ENCODE measurements at regions not wholly inside any gene's neighbourhood (a gene's known extent, or its start where the extent isn't known, plus 50 kb on each side); places are given as distances from the start of the nearest gene placed in this dataset.

DNA sequence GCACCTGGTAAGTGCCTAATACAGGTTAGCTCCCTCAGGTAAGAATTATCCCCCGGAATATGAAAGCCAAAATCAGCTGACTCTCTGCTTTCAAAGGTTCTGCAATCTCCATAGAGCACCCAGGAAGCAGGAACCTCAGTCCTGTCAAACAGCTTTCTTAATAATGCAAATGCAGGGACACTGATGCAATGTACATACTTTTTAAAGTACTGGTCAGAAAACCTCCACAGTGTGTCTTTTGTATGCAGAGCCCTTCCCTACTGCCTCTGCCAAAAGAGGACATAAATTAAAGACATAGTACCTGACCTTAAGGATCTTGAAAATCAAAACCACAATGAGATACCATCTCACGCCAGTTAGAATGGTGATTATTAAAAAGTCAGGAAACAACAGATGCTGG, 365.0 kb upstream of the KAZN start:
- H3K9me3 Mint-ChIP-seq (ENCODE audit: low read depth), result peaks cover 13% of the 10 kb centered on the region
- H3K27me3 Mint-ChIP-seq (ENCODE audit: low read depth), result no peaks in the 10 kb centered on the region
- no peaks in the 10 kb centered on the region for H3K4me1 Mint-ChIP-seq (ENCODE audit: low read depth)
- no peak for DNase-seq (ENCODE audit: low spot score)
- no peak overlapping the region for H3K27ac Mint-ChIP-seq (ENCODE audit: unreplicated experiment)
- H3K4me3 Mint-ChIP-seq (ENCODE audit: unreplicated experiment), result no peak overlapping the region
- TF ChIP-seq, protein P1, sequence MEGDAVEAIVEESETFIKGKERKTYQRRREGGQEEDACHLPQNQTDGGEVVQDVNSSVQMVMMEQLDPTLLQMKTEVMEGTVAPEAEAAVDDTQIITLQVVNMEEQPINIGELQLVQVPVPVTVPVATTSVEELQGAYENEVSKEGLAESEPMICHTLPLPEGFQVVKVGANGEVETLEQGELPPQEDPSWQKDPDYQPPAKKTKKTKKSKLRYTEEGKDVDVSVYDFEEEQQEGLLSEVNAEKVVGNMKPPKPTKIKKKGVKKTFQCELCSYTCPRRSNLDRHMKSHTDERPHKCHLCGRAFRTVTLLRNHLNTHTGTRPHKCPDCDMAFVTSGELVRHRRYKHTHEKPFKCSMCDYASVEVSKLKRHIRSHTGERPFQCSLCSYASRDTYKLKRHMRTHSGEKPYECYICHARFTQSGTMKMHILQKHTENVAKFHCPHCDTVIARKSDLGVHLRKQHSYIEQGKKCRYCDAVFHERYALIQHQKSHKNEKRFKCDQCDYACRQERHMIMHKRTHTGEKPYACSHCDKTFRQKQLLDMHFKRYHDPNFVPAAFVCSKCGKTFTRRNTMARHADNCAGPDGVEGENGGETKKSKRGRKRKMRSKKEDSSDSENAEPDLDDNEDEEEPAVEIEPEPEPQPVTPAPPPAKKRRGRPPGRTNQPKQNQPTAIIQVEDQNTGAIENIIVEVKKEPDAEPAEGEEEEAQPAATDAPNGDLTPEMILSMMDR (IDR thresholded peaks at IDR 0.05), result no peak
- no peaks in the 10 kb centered on the region for H3K36me3 Mint-ChIP-seq (ENCODE audit: low read depth)

DNA sequence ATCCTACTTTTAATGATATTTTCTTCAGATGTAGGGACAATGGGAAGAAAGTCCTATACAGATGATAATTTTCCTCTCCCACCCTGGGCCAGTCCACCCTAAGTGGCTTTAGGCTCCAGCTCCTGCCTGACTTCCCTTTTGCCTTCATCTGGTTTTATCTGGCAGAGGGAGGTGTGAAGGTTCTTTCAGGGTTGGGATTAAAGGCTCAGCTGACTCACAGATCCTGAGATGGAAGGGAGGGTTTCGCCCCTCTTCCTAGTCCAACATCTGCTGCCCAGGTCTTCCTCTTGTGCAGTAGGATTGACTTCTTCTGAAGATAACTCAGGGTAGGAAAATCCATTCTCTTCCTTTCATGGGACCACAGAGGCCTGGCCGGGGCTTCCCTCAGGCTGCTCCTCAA, 362.4 kb upstream of the KAZN start:
- TF ChIP-seq, protein P1 (IDR thresholded peaks at IDR 0.05), result no peak
- DNase-seq (ENCODE audit: low spot score), result no peak
- H3K27ac Mint-ChIP-seq (ENCODE audit: unreplicated experiment), result no peak overlapping the region
- peaks cover 13% of the 10 kb centered on the region for H3K9me3 Mint-ChIP-seq (ENCODE audit: low read depth)
- no peaks in the 10 kb centered on the region for H3K27me3 Mint-ChIP-seq (ENCODE audit: low read depth)
- H3K4me1 Mint-ChIP-seq (ENCODE audit: low read depth), result no peaks in the 10 kb centered on the region
- H3K36me3 Mint-ChIP-seq (ENCODE audit: low read depth), result no peaks in the 10 kb centered on the region
- no peak overlapping the region for H3K4me3 Mint-ChIP-seq (ENCODE audit: unreplicated experiment)

DNA sequence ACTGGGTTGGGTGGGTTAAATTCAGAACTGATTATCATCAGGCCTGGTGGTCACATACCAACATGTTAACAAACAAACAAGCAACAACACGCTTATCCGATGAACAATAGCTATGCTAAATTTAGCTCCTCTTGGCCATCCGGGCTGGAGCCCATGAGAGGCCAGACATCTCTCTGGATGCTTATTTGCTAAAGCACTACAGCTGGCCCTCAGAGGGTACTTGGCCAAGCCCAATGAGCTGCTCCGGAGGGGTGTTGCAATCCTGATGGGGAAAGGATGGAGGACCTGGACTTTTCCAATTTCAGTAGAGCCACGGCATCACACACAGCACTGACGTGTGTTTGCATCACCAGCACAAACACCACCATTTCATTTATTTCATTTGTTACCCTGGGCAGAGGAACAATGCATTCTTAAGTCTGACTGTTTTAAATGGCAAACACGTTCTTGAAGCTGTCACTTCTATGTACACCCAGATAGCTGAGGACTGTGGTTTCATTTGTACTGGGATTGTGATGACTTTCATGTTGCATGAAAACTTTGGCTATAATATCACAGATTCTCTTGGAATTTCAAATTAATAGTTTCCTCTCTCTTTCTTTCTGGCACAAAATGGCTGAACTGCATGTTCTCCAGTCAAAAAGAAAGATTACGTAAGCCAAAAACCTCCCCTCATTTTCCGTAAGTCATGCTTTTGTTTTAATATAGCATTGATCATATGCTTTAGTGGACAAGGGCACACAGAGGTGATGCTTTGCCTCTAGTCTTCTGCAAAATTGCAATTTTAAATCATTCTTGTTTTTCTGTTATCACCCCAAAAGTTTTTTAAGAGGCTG, 359.8 kb upstream of the KAZN start:
- TF ChIP-seq, protein P1 (IDR thresholded peaks at IDR 0.05), result no peak
- Mint-ChIP-seq H3K4me3 (ENCODE audit: unreplicated experiment) (no peak overlapping the region), H3K27me3 (ENCODE audit: low read depth) (no peaks in the 10 kb centered on the region), H3K27ac (ENCODE audit: unreplicated experiment) (no peak overlapping the region), H3K4me1 (ENCODE audit: low read depth) (no peaks in the 10 kb centered on the region), H3K36me3 (ENCODE audit: low read depth) (no peaks in the 10 kb centered on the region), H3K9me3 (ENCODE audit: low read depth) (no peaks in the 10 kb centered on the region)
- DNase-seq (ENCODE audit: low spot score), result no peak

DNA sequence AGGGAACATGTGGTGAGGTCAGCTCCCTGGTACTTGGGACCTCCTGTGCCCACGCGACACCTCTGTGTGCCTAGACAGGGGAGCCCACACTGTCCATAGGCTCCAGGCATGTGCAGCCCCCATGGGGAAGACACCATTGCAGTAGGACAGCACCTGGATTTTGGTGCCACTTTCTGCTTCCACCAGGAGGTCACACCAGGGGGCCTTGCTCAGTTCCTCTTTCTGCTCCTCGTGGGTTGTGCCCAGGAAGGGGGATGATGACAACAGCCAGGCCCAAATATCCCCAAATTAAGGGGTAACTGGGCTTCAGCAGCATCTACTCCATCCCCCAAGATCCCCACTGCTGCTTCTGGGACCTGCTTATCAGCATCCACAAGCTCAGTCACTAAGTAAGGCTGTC, 358.2 kb upstream of the KAZN start:
- Mint-ChIP-seq H3K27ac (ENCODE audit: unreplicated experiment) (no peak overlapping the region), H3K27me3 (ENCODE audit: low read depth) (no peaks in the 10 kb centered on the region), H3K9me3 (ENCODE audit: low read depth) (no peaks in the 10 kb centered on the region), H3K4me3 (ENCODE audit: unreplicated experiment) (no peak overlapping the region), H3K4me1 (ENCODE audit: low read depth) (no peaks in the 10 kb centered on the region), H3K36me3 (ENCODE audit: low read depth) (no peaks in the 10 kb centered on the region)
- no peak for DNase-seq (ENCODE audit: low spot score)
- TF ChIP-seq, protein P1 (IDR thresholded peaks at IDR 0.05), result no peak

DNA sequence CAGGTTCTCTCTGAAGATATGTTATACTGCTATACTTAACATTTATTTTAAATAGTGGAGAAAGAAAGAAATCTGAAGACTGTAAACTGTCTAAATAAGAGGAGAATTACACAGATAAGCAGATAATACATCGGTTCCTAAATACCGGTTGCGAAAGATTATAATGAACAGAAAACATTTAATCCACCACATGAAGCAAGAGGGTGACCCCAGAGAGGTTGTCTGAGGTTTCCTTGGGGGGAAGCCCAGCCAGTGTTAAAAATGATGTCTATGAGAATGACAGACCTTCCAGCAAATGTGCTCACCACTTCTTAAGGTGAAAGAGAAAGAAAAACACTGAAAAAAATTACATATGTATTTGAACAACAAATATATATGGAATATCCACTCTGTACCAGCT, 356.4 kb upstream of the KAZN start:
- TF ChIP-seq, protein P1 (IDR thresholded peaks at IDR 0.05), result no peak
- Mint-ChIP-seq H3K36me3 (ENCODE audit: low read depth) (no peaks in the 10 kb centered on the region), H3K27me3 (ENCODE audit: low read depth) (no peaks in the 10 kb centered on the region), H3K4me1 (ENCODE audit: low read depth) (no peaks in the 10 kb centered on the region), H3K9me3 (ENCODE audit: low read depth) (no peaks in the 10 kb centered on the region), H3K27ac (ENCODE audit: unreplicated experiment) (no peak overlapping the region), H3K4me3 (ENCODE audit: unreplicated experiment) (no peak overlapping the region)
- DNase-seq (ENCODE audit: low spot score), result no peak

All from chondrocyte (in vitro differentiated cells).